Central memory CD8-positive, alpha-beta T cell (primary cell): ENCODE measurements at regions not wholly inside any gene's neighbourhood (a gene's known extent, or its start where the extent isn't known, plus 50 kb on each side); places are given as distances from the start of the nearest gene placed in this dataset.
"Not testable (repeated sequence)": the region's sequence is repeated elsewhere in the genome, so short reads cannot be mapped to it uniquely, and the experiment has no call there.

Experiments used
- ATAC-seq: fragments of 150-1000 bp; cut with Tn5 transposase; replicated peaks from 2 replicates; pipeline ENCODE4 v1.10.0; 2022; ENCODE audit warnings: mild to moderate bottlenecking, moderate FRiP score, moderate number of reproducible peaks; ENCODE audit not compliant: poor library complexity, severe bottlenecking; ENCODE audit errors: extremely low read depth
- DNase-seq, 2 donors: peaks; one replicate each; pipeline ENCODE4 v3.0.0; 2021; ENCODE audit warnings: low spot score in 2 of 2
- H3K27ac Mint-ChIP-seq: one replicate; pipeline ENCODE4 v1.8.0; 2022; ENCODE audit warnings: low read depth, mild to moderate bottlenecking, moderate library complexity, mixed read lengths
- H3K27me3 Mint-ChIP-seq: one replicate; pipeline ENCODE4 v1.8.0; 2022; ENCODE audit warnings: mixed read lengths
- H3K36me3 Mint-ChIP-seq: one replicate; pipeline ENCODE4 v1.8.0; 2022; ENCODE audit warnings: mild to moderate bottlenecking, moderate library complexity, mixed read lengths; ENCODE audit not compliant: insufficient read depth
- H3K4me1 Mint-ChIP-seq: one replicate; pipeline ENCODE4 v1.8.0; 2022; ENCODE audit warnings: mixed read lengths
- H3K4me3 Mint-ChIP-seq: one replicate; pipeline ENCODE4 v1.8.0; 2022; ENCODE audit warnings: mild to moderate bottlenecking, moderate library complexity, mixed read lengths
- H3K9me3 Mint-ChIP-seq: one replicate; pipeline ENCODE4 v1.8.0; 2022; ENCODE audit warnings: mixed read lengths

GRCh38 chr12:7591531-7591930 is 74.2 kb downstream of the APOBEC1 start:
- ATAC-seq (no peak), DNase-seq (no peak)
- Mint-ChIP-seq H3K4me3 (no peak overlapping the region), H3K36me3 (no peaks in the 10 kb centered on the region), H3K27ac (no peak overlapping the region), H3K27me3 (peaks cover 58% of the 10 kb centered on the region), H3K4me1 (no peaks in the 10 kb centered on the region), H3K9me3 (no peaks in the 10 kb centered on the region)

- not testable (repeated sequence) for H3K9me3 Mint-ChIP-seq, H3K27ac Mint-ChIP-seq
Observed at GRCh38 chr12:7590085-7590484, 75.6 kb downstream of the APOBEC1 start.

GRCh38 chr12:7588742-7589329 is 76.9 kb downstream of the APOBEC1 start:
- not testable (repeated sequence) for H3K4me3 Mint-ChIP-seq, H3K36me3 Mint-ChIP-seq, H3K27ac Mint-ChIP-seq, DNase-seq, H3K9me3 Mint-ChIP-seq, H3K4me1 Mint-ChIP-seq, ATAC-seq
- H3K27me3 Mint-ChIP-seq: peaks cover 76% of the 10 kb centered on the region

More at GRCh38 chr12:7590085-7590484, 75.6 kb downstream of the APOBEC1 start:
- not testable (repeated sequence) for DNase-seq, H3K4me1 Mint-ChIP-seq, ATAC-seq, H3K36me3 Mint-ChIP-seq, H3K4me3 Mint-ChIP-seq
- H3K27me3 Mint-ChIP-seq: peaks cover 66% of the 10 kb centered on the region

- not testable (repeated sequence) for H3K27ac Mint-ChIP-seq
Observed at GRCh38 chr12:7584137-7584536, 80.6 kb upstream of the CD163 start.

GRCh38 chr12:7583471-7583870 is 79.9 kb upstream of the CD163 start:
- Mint-ChIP-seq H3K4me3 (no peak overlapping the region), H3K27ac (no peak overlapping the region), H3K4me1 (no peaks in the 10 kb centered on the region), H3K9me3 (no peaks in the 10 kb centered on the region), H3K36me3 (no peaks in the 10 kb centered on the region), H3K27me3 (peaks cover 79% of the 10 kb centered on the region)
- ATAC-seq (no peak), DNase-seq (no peak)

More at GRCh38 chr12:7584137-7584536, 80.6 kb upstream of the CD163 start:
- H3K27me3 Mint-ChIP-seq: peaks cover 82% of the 10 kb centered on the region
- ATAC-seq, H3K4me1 Mint-ChIP-seq, H3K9me3 Mint-ChIP-seq, H3K4me3 Mint-ChIP-seq, DNase-seq, H3K36me3 Mint-ChIP-seq: not testable (repeated sequence)

DNA sequence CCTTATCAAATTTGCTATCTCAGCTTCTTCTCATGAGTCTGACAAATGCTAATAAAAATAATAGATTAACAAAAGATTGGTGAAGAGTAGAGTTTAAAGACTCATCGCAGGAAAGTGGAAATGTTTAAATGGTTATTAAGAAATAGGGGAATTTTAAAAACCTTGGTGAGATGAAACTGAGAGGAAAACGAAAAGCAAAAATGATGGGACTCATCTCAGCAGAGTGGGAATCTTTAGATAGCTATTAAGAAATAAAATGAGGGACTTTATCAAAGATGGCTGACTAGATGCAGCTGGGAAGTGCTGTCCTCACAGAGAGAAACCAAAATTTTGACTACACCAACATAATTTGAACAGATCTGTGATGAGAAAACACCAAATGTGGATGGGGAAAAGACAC is 79.2 kb upstream of the CD163 start:
- Mint-ChIP-seq H3K36me3 (no peaks in the 10 kb centered on the region), H3K27ac (no peak overlapping the region), H3K27me3 (peaks cover 72% of the 10 kb centered on the region)

GRCh38 chr12:7581625-7582024 is 78.0 kb upstream of the CD163 start:
- ATAC-seq: no peak
- no peaks in the 10 kb centered on the region for H3K4me1 Mint-ChIP-seq
- no peaks in the 10 kb centered on the region for H3K9me3 Mint-ChIP-seq
- H3K4me3 Mint-ChIP-seq: no peak overlapping the region
- no peak for DNase-seq
- no peaks in the 10 kb centered on the region for H3K36me3 Mint-ChIP-seq
- no peak overlapping the region for H3K27ac Mint-ChIP-seq
- H3K27me3 Mint-ChIP-seq: peaks cover 61% of the 10 kb centered on the region

More for the DNA sequence above, 79.2 kb upstream of the CD163 start:
- Mint-ChIP-seq H3K4me3 (no peak overlapping the region), H3K4me1 (no peaks in the 10 kb centered on the region), H3K9me3 (no peaks in the 10 kb centered on the region)
- ATAC-seq (no peak), DNase-seq (no peak)

DNA sequence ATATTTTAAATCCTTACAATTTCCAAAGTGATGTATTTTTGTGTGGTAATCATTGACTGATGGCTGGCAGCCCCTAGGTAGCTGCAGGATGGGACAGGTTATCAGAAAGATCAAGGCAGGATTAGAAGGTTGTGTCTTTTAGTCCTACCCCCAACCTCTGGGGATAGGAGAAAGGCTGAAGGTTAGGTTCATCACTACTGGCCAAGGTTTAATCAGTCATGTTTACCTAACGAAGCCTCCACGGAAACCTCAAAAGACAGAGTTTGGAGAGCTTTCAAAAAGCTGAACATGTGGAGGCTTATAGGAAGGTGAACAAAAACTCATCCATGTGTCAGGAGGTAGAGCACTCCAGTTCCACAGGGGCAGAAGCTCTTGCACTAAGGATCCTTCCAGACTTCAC is 77.5 kb upstream of the CD163 start:
- no peaks in the 10 kb centered on the region for H3K36me3 Mint-ChIP-seq
- DNase-seq (no peak), ATAC-seq (no peak)
- no peaks in the 10 kb centered on the region for H3K4me1 Mint-ChIP-seq
- peaks cover 55% of the 10 kb centered on the region for H3K27me3 Mint-ChIP-seq
- no peaks in the 10 kb centered on the region for H3K9me3 Mint-ChIP-seq
- no peak overlapping the region for H3K4me3 Mint-ChIP-seq
- H3K27ac Mint-ChIP-seq: no peak overlapping the region

GRCh38 chr12:7571257-7571656 is 67.7 kb upstream of the CD163 start:
- Mint-ChIP-seq H3K4me3 (no peak overlapping the region), H3K9me3 (no peaks in the 10 kb centered on the region), H3K36me3 (no peaks in the 10 kb centered on the region), H3K27ac (no peak overlapping the region), H3K4me1 (no peaks in the 10 kb centered on the region), H3K27me3 (peaks cover 53% of the 10 kb centered on the region)
- DNase-seq (no peak), ATAC-seq (no peak)

GRCh38 chr12:7557227-7557626 is 53.6 kb upstream of the CD163 start:
- H3K36me3 Mint-ChIP-seq: no peaks in the 10 kb centered on the region
- H3K4me3 Mint-ChIP-seq: no peak overlapping the region
- no peaks in the 10 kb centered on the region for H3K4me1 Mint-ChIP-seq
- DNase-seq (no peak), ATAC-seq (no peak)
- no peak overlapping the region for H3K27ac Mint-ChIP-seq
- peaks cover 78% of the 10 kb centered on the region for H3K27me3 Mint-ChIP-seq
- H3K9me3 Mint-ChIP-seq: peaks cover under 1% of the 10 kb centered on the region

- H3K27me3 Mint-ChIP-seq: peaks cover 78% of the 10 kb centered on the region
- DNase-seq: no peak
- H3K4me3 Mint-ChIP-seq: no peak overlapping the region
- ATAC-seq: no peak
- no peaks in the 10 kb centered on the region for H3K4me1 Mint-ChIP-seq
- H3K36me3 Mint-ChIP-seq: no peaks in the 10 kb centered on the region
- H3K9me3 Mint-ChIP-seq: peaks cover 15% of the 10 kb centered on the region
- no peak overlapping the region for H3K27ac Mint-ChIP-seq
Observed at GRCh38 chr12:7555752-7556151, 52.2 kb upstream of the CD163 start.

DNA sequence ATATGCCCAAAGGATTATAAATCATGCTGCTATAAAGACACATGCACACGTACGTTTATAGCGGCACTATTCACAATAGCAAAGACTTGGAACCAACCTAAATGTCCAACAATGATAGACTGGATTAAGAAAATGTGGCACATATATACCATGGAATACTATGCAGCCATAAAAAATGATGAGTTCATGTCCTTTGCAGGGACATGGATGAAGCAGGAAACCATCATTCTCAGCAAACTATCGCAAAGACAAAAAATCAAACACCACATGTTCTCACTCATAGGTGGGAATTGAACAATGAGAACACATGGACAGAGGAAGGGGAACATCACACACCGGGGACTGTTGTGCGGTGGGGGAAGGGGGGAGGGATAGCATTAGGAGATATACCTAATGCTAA is 51.3 kb upstream of the CD163 start:
- not testable (repeated sequence) for H3K27ac Mint-ChIP-seq, H3K4me3 Mint-ChIP-seq, DNase-seq, H3K4me1 Mint-ChIP-seq, H3K36me3 Mint-ChIP-seq, ATAC-seq
- peaks cover 70% of the 10 kb centered on the region for H3K27me3 Mint-ChIP-seq
- peaks cover 19% of the 10 kb centered on the region for H3K9me3 Mint-ChIP-seq
